ENCODE measurements at regions not wholly inside any gene's neighbourhood (a gene's known extent, or its start where the extent isn't known, plus 50 kb on each side); places are given as distances from the start of the nearest gene placed in this dataset.

DNA sequence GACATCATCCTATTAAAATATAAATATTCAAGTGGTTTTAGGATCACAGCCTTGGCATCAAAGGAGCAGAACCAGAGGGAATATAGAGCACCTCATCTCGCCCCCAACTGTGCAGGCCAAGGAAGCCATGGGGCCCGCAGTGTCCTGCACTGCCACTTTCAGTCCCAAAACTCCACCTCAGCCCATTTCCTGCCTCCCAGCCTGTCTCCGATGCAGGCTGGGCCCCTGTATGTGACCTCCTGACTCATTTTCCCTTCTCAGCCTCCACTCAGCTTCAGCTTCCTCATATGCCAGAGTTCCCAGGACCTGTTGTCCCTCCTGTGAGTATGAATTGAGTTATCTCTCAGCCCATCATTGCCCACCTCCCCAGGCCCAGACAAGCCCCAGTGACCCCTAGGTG is 72.9 kb upstream of the GLI2 start:
- no peak for TF ChIP-seq POLR2A (IDR thresholded peaks at IDR 0.05)
- TF ChIP-seq, protein P1, sequence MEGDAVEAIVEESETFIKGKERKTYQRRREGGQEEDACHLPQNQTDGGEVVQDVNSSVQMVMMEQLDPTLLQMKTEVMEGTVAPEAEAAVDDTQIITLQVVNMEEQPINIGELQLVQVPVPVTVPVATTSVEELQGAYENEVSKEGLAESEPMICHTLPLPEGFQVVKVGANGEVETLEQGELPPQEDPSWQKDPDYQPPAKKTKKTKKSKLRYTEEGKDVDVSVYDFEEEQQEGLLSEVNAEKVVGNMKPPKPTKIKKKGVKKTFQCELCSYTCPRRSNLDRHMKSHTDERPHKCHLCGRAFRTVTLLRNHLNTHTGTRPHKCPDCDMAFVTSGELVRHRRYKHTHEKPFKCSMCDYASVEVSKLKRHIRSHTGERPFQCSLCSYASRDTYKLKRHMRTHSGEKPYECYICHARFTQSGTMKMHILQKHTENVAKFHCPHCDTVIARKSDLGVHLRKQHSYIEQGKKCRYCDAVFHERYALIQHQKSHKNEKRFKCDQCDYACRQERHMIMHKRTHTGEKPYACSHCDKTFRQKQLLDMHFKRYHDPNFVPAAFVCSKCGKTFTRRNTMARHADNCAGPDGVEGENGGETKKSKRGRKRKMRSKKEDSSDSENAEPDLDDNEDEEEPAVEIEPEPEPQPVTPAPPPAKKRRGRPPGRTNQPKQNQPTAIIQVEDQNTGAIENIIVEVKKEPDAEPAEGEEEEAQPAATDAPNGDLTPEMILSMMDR (IDR thresholded peaks at IDR 0.05), result no peak

Data from esophagus squamous epithelium (tissue), 4 donors.